SK-N-SH (cell line): ENCODE measurements at regions not wholly inside any gene's neighbourhood (a gene's known extent, or its start where the extent isn't known, plus 50 kb on each side); places are given as distances from the start of the nearest gene placed in this dataset.

Experiments
- CTCF ChIA-PET: fragments of 300-600, 350-600 bp; formaldehyde crosslinking; extraction: SDS; loops from one replicate; lab custom pipeline; 2021; lab: Yijun Ruan, JAX
- POLR2A ChIA-PET: fragments of 350-600 bp; sonication (Branson Sonifier 250); formaldehyde crosslinking; extraction: SDS; loops from one replicate; lab custom pipeline; 2020; ENCODE audit warnings: antibody characterized with exemption, inconsistent platforms; lab: Yijun Ruan, JAX
- DNase-seq: peaks from one replicate; pipeline ENCODE4 v3.0.0; 2012
- H2AFZ ChIP-seq: fragments of 200-600 bp; sonication (generic); 2 replicates; pipeline ENCODE4 v1.8.1; 2016; ENCODE audit warnings: antibody characterized with exemption, mild to moderate bottlenecking, low read depth
- H3F3A ChIP-seq: fragments of 200-600 bp; sonication (generic); replicated peaks from 2 replicates; pipeline ENCODE3; 2016; ENCODE audit warnings: antibody characterized with exemption, mild to moderate bottlenecking; ENCODE audit not compliant: insufficient read depth
- H3K27ac ChIP-seq, 2 experiments: fragments of 200-500 bp in 1 of 2; fragments of 200-600 bp in 1 of 2; sonication (Bioruptor generic) in 1 of 2; sonication (generic), shearing (Covaris generic) in 1 of 2; 2 replicates each; pipeline versions ENCODE4 v1.5.1 to v1.6.1; 2014 to 2016; ENCODE audit warnings: low read depth in 2 of 2, inconsistent platforms in 1 of 2, low read length in 1 of 2, mild to moderate bottlenecking in 1 of 2, mixed read lengths in 1 of 2
- H3K27me3 ChIP-seq: fragments of 200-600 bp; sonication (generic), shearing (Covaris generic); 2 replicates; pipeline ENCODE4 v1.6.1; 2016; ENCODE audit warnings: mixed run types; ENCODE audit not compliant: insufficient read depth
- H3K36me3 ChIP-seq, 2 experiments: fragments of 200-500 bp in 1 of 2; fragments of 200-600 bp in 1 of 2; sonication (Bioruptor generic) in 1 of 2; sonication (generic) in 1 of 2; replicated peaks in 1 of 2; 2 replicates each; pipeline versions ENCODE3 to v1.5.1; 2014 to 2016; ENCODE audit warnings: low read length in 1 of 2, mild to moderate bottlenecking in 1 of 2; ENCODE audit not compliant: insufficient read depth in 2 of 2, control insufficient read depth in 1 of 2
- H3K4me1 ChIP-seq, 2 experiments: fragments of 200-500 bp in 1 of 2; fragments of 200-600 bp in 1 of 2; sonication (Bioruptor generic) in 1 of 2; sonication (generic), shearing (Covaris generic) in 1 of 2; 2 replicates each; pipeline versions ENCODE4 v1.5.1 to v1.6.1; 2014 to 2016; ENCODE audit warnings: low read depth in 1 of 2, low read length in 1 of 2, mixed run types in 1 of 2; ENCODE audit not compliant: insufficient read depth in 2 of 2, control insufficient read depth in 1 of 2
- H3K4me2 ChIP-seq: fragments of 200-600 bp; sonication (generic), shearing (Covaris generic); 2 replicates; pipeline ENCODE4 v1.6.1; 2017; ENCODE audit warnings: mixed run types
- H3K4me3 ChIP-seq, 2 experiments: fragments of 200-500 bp in 1 of 2; fragments of 200-600 bp in 1 of 2; sonication (Bioruptor generic) in 1 of 2; sonication (generic), shearing (Covaris generic) in 1 of 2; 2 replicates each; pipeline versions ENCODE4 v1.5.1 to v1.8.1; 2014 to 2016; ENCODE audit warnings: low read depth in 2 of 2, inconsistent platforms in 1 of 2, low read length in 1 of 2, mild to moderate bottlenecking in 1 of 2, mixed read lengths in 1 of 2, moderate library complexity in 1 of 2
- H3K79me2 ChIP-seq: fragments of 200-600 bp; sonication (generic); 2 replicates; pipeline ENCODE4 v1.8.1; 2017; ENCODE audit warnings: mild to moderate bottlenecking; ENCODE audit not compliant: insufficient read depth
- H3K9ac ChIP-seq: fragments of 200-600 bp; sonication (generic); 2 replicates; pipeline ENCODE4 v1.6.1; 2017; ENCODE audit warnings: mixed run types
- H3K9me2 ChIP-seq: fragments of 200-600 bp; sonication (generic); 2 replicates; pipeline ENCODE4 v1.6.1; 2017; ENCODE audit warnings: mixed run types
- H3K9me3 ChIP-seq: fragments of 200-600 bp; sonication (generic); 2 replicates; pipeline ENCODE4 v1.6.1; 2017; ENCODE audit warnings: mixed run types, mild to moderate bottlenecking, moderate library complexity
- H4K20me1 ChIP-seq: fragments of 200-600 bp; sonication (generic); 2 replicates; pipeline ENCODE4 v1.6.1; 2017; ENCODE audit warnings: mild to moderate bottlenecking, mixed run types; ENCODE audit not compliant: insufficient read depth
- ELF1 ChIP-seq: IDR thresholded peaks from 2 replicates; pipeline ENCODE4 v1.4.0; 2012
- EP300 ChIP-seq, 2 experiments: IDR thresholded peaks; 2 replicates each; pipeline versions ENCODE4 v1.4.0 to v1.6.1; 2012; ENCODE audit warnings: borderline replicate concordance in 1 of 2, low read depth in 1 of 2, low read length in 1 of 2
- EZH2phosphoT487 ChIP-seq: fragments of 200-600 bp; sonication (generic); IDR thresholded peaks from 2 replicates; pipeline ENCODE4 v1.6.1; 2017; ENCODE audit warnings: low read depth, mixed run types, mild to moderate bottlenecking, antibody characterized with exemption, moderate library complexity, borderline replicate concordance
- FOXJ3 ChIP-seq: sonication (generic); formaldehyde crosslinking; IDR thresholded peaks from 2 replicates; pipeline ENCODE4 v1.5.1; 2020; ENCODE audit warnings: mild to moderate bottlenecking, missing genetic modification reagents
- FOXM1 ChIP-seq: IDR thresholded peaks from 2 replicates; pipeline ENCODE4 v1.4.0; 2012; ENCODE audit warnings: low read depth, mild to moderate bottlenecking
- GATA2 ChIP-seq: sonication (generic); formaldehyde crosslinking; IDR thresholded peaks from 2 replicates; pipeline ENCODE4 v1.5.0; 2020; ENCODE audit warnings: mild to moderate bottlenecking, missing genetic modification reagents
- JUND ChIP-seq: IDR thresholded peaks from 2 replicates; pipeline ENCODE4 v1.4.0; 2012
- MEF2A ChIP-seq: IDR thresholded peaks from 2 replicates; pipeline ENCODE4 v1.4.0; 2012; ENCODE audit warnings: low read depth, borderline replicate concordance
- MXI1 ChIP-seq: IDR thresholded peaks from 2 replicates; pipeline ENCODE4 v1.6.1; 2012; ENCODE audit warnings: mild to moderate bottlenecking, low read depth, low read length, improper control_type of control experiment
- RFX5 ChIP-seq: IDR thresholded peaks from 2 replicates; pipeline ENCODE4 v1.6.1; 2012; ENCODE audit warnings: mild to moderate bottlenecking, improper control_type of control experiment, low read length
- RXRA ChIP-seq: IDR thresholded peaks from 2 replicates; pipeline ENCODE4 v1.4.0; 2012; ENCODE audit warnings: low read depth, mild to moderate bottlenecking, borderline replicate concordance
- SIN3A ChIP-seq: IDR thresholded peaks from 2 replicates; pipeline ENCODE4 v1.6.1; 2012; ENCODE audit warnings: low read depth, mild to moderate bottlenecking, low read length, moderate library complexity, borderline replicate concordance
- SMC3 ChIP-seq: IDR thresholded peaks from 2 replicates; pipeline ENCODE4 v1.6.1; 2012; ENCODE audit warnings: low read depth, low read length, improper control_type of control experiment
- TAF1 ChIP-seq: IDR thresholded peaks from 2 replicates; pipeline ENCODE4 v1.6.1; 2012; ENCODE audit warnings: low read depth, mild to moderate bottlenecking, low read length, moderate library complexity, borderline replicate concordance
- TCF12 ChIP-seq: IDR thresholded peaks from 2 replicates; pipeline ENCODE4 v1.4.0; 2012
- WGBS: methylation state at CpG from one replicate; pipeline ENCODE4 v1.1.6; 2017; ENCODE audit warnings: low lambda C conversion rate; 5-methylcytosine and 5-hydroxymethylcytosine counted together
- TF ChIP-seq, protein P1 (sequence below): IDR thresholded peaks from 2 replicates; pipeline ENCODE4 v1.6.1; 2012; ENCODE audit warnings: mild to moderate bottlenecking, low read depth, low read length, moderate library complexity
- TF ChIP-seq, protein P2 (sequence below): IDR thresholded peaks from 2 replicates; pipeline ENCODE4 v1.4.0; 2012; ENCODE audit warnings: low read depth, borderline replicate concordance
- TF ChIP-seq, protein P3 (sequence below): IDR thresholded peaks from 2 replicates; pipeline ENCODE4; 2012
- TF ChIP-seq, protein P4 (sequence below): fragments of 200-600 bp; sonication (generic); IDR thresholded peaks from 2 replicates; pipeline ENCODE4 v1.6.1; 2017; ENCODE audit warnings: antibody characterized with exemption, mild to moderate bottlenecking, moderate library complexity

DNA sequence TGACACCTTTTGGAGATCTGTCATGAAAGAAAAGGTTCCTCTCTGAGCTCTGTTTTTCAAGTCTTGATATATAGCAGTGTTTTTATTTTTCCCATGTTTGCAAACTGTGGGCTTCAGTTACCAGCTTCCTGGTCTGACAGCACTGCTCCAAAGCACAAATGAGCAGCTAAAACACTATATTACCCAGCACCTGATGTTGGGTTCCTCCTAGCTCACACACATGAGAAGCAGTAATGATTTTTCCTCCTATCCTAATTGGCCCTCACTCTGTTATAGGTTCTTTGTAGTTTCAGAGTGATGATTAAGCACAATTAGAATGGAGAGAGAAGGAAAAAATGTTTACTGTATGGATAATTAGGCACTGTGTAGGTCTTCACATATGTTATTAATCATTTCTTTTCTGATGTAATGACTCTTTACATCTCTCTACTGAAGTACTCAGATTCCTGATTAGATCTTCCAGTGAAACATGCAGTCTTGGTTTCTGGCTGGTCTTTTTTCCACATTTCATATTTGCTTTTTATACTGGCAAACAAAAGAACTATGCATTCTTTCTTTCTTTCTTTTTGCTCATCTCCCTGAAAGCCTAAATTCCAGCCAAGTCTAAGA lies 939.7 kb downstream of the NSUN3 start:
- H3K4me1 ChIP-seq = no peaks in the 10 kb centered on the region; a peak in 1 of 4 replicates
- TF ChIP-seq GATA2 (CRISPR knock-in tag) (peak; percentile 60), ELF1 (no peak), TAF1 (no peak), MXI1 (no peak), EP300 (IDR thresholded peaks at IDR 0.05; ENCODE audit: borderline replicate concordance in 1 of 2, low read depth in 1 of 2, low read length in 1 of 2) (peak in 1 of 2 experiments; percentile 29; a peak in 1 of 4 replicates)
- TF ChIP-seq, protein P1, sequence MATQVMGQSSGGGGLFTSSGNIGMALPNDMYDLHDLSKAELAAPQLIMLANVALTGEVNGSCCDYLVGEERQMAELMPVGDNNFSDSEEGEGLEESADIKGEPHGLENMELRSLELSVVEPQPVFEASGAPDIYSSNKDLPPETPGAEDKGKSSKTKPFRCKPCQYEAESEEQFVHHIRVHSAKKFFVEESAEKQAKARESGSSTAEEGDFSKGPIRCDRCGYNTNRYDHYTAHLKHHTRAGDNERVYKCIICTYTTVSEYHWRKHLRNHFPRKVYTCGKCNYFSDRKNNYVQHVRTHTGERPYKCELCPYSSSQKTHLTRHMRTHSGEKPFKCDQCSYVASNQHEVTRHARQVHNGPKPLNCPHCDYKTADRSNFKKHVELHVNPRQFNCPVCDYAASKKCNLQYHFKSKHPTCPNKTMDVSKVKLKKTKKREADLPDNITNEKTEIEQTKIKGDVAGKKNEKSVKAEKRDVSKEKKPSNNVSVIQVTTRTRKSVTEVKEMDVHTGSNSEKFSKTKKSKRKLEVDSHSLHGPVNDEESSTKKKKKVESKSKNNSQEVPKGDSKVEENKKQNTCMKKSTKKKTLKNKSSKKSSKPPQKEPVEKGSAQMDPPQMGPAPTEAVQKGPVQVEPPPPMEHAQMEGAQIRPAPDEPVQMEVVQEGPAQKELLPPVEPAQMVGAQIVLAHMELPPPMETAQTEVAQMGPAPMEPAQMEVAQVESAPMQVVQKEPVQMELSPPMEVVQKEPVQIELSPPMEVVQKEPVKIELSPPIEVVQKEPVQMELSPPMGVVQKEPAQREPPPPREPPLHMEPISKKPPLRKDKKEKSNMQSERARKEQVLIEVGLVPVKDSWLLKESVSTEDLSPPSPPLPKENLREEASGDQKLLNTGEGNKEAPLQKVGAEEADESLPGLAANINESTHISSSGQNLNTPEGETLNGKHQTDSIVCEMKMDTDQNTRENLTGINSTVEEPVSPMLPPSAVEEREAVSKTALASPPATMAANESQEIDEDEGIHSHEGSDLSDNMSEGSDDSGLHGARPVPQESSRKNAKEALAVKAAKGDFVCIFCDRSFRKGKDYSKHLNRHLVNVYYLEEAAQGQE = no peak
- TF ChIP-seq, protein P2, sequence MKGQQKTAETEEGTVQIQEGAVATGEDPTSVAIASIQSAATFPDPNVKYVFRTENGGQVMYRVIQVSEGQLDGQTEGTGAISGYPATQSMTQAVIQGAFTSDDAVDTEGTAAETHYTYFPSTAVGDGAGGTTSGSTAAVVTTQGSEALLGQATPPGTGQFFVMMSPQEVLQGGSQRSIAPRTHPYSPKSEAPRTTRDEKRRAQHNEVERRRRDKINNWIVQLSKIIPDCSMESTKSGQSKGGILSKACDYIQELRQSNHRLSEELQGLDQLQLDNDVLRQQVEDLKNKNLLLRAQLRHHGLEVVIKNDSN = no peak
- TF ChIP-seq, all 33 proteins: peak for 2
- Histone ChIP-seq H3K27ac (peak overlapping the region in 1 of 2 experiments; percentile 65; a peak in 2 of 4 replicates), H3K36me3 (no peaks in the 10 kb centered on the region), H4K20me1 (no peaks in the 10 kb centered on the region), H3K79me2 (no peaks in the 10 kb centered on the region), H3K9me3 (no peaks in the 10 kb centered on the region), H3K4me3 (no peak overlapping the region), H3F3A (no peaks in the 10 kb centered on the region), H3K27me3 (no peaks in the 10 kb centered on the region), H3K4me2 (no peak overlapping the region), H3K9me2 (no peaks in the 10 kb centered on the region), H2AFZ (no peak overlapping the region), H3K9ac (no peak overlapping the region)
- CTCF ChIA-PET = no interaction called here
- DNase-seq = peak; percentile 8
- POLR2A ChIA-PET = no interaction called here

DNA sequence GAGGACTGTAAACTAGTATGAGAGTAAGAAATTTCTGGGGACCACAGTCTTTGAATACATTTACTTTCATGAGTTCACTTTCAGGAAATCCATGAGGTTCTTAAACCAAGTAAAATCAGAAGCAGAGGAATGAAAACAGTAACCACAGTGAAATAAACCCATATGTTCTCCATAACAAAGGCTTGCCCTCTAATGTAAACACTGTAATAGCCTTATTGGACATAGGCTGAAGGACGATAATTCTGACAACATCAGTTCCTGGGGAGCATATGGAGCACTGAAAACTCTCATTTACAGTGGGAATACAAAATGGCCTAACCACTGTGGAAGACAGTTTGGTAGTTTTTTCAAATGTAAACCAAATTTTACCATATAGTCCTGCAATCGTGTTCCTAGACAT lies 965.8 kb downstream of the NSUN3 start:
- no peak for DNase-seq
- 38% methylated on average over 2 of the region's 2 CpGs for WGBS
- Histone ChIP-seq H3K9me2 (no peaks in the 10 kb centered on the region), H3K9ac (no peak overlapping the region), H3K4me3 (no peak overlapping the region), H3K36me3 (no peaks in the 10 kb centered on the region), H3K27me3 (no peaks in the 10 kb centered on the region), H3F3A (no peaks in the 10 kb centered on the region), H2AFZ (no peak overlapping the region), H3K4me2 (no peak overlapping the region), H3K79me2 (no peaks in the 10 kb centered on the region), H4K20me1 (no peaks in the 10 kb centered on the region), H3K4me1 (no peaks in the 10 kb centered on the region; a peak in 1 of 4 replicates), H3K27ac (no peak overlapping the region; a peak in 1 of 4 replicates), H3K9me3 (no peaks in the 10 kb centered on the region)
- CTCF ChIA-PET = no interaction called here
- POLR2A ChIA-PET = no interaction called here
- TF ChIP-seq EZH2phosphoT487 (no peak), EP300 (IDR thresholded peaks at IDR 0.05; ENCODE audit: borderline replicate concordance in 1 of 2, low read depth in 1 of 2, low read length in 1 of 2) (no peak), SMC3 (no peak), MXI1 (no peak), MEF2A (no peak), FOXM1 (no peak), RXRA (no peak), FOXJ3 (CRISPR knock-in tag) (no peak), JUND (no peak), RFX5 (no peak), SIN3A (no peak), TCF12 (no peak)
- TF ChIP-seq, protein P3, sequence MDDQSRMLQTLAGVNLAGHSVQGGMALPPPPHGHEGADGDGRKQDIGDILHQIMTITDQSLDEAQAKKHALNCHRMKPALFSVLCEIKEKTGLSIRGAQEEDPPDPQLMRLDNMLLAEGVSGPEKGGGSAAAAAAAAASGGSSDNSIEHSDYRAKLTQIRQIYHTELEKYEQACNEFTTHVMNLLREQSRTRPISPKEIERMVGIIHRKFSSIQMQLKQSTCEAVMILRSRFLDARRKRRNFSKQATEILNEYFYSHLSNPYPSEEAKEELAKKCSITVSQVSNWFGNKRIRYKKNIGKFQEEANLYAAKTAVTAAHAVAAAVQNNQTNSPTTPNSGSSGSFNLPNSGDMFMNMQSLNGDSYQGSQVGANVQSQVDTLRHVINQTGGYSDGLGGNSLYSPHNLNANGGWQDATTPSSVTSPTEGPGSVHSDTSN = no peak
- TF ChIP-seq, protein P4, sequence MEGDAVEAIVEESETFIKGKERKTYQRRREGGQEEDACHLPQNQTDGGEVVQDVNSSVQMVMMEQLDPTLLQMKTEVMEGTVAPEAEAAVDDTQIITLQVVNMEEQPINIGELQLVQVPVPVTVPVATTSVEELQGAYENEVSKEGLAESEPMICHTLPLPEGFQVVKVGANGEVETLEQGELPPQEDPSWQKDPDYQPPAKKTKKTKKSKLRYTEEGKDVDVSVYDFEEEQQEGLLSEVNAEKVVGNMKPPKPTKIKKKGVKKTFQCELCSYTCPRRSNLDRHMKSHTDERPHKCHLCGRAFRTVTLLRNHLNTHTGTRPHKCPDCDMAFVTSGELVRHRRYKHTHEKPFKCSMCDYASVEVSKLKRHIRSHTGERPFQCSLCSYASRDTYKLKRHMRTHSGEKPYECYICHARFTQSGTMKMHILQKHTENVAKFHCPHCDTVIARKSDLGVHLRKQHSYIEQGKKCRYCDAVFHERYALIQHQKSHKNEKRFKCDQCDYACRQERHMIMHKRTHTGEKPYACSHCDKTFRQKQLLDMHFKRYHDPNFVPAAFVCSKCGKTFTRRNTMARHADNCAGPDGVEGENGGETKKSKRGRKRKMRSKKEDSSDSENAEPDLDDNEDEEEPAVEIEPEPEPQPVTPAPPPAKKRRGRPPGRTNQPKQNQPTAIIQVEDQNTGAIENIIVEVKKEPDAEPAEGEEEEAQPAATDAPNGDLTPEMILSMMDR = no peak
